ENCODE measurements at regions not wholly inside any gene's neighbourhood (a gene's known extent, or its start where the extent isn't known, plus 50 kb on each side); places are given as distances from the start of the nearest gene placed in this dataset.

DNA sequence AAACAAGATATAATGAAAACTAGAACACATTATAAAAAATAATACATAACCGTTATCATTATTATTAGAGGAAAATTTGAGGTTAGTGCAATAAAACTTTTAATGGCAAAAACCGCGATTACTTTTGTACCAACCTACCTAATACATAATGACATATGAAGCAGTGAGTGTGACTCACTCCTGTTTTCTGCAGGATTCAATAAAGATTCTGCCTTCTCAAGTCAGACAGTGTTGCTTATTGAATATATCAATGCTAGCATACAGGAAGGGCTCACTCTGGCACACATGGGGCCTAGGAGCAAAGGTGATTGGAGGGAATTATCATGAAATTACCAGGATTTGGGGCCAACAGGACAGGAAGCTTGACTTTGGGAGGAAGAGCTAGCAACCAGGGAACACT lies 230.8 kb upstream of the CEP162 start:
- no peak overlapping the region for H3K27ac Mint-ChIP-seq
- H3K36me3 Mint-ChIP-seq, result no peaks in the 10 kb centered on the region

DNA sequence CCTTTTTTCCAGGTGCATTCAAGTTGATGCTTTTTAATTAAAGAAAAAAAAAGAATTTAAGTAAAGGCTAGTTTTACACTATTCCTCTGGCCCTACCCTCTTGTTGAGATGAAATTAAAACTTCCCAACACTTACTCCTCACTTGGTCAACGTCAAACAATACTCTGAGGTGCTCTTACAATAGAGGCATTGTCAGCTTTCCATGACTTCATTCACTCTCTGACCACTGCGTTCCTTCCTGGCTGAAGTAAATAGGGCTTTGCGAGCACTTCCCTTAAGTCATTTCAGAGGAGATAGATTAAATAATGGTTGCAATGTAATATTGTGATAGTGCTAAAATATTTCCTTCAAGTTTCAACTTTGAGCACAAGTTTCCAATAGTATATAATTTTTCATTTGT lies 229.8 kb upstream of the CEP162 start:
- no peaks in the 10 kb centered on the region for H3K36me3 Mint-ChIP-seq
- no peaks in the 10 kb centered on the region for H3K9me3 Mint-ChIP-seq
- no peaks in the 10 kb centered on the region for H3K4me1 Mint-ChIP-seq
- no peak overlapping the region for H3K27ac Mint-ChIP-seq
- H3K4me3 Mint-ChIP-seq, result no peak overlapping the region
- TF ChIP-seq, protein P1, sequence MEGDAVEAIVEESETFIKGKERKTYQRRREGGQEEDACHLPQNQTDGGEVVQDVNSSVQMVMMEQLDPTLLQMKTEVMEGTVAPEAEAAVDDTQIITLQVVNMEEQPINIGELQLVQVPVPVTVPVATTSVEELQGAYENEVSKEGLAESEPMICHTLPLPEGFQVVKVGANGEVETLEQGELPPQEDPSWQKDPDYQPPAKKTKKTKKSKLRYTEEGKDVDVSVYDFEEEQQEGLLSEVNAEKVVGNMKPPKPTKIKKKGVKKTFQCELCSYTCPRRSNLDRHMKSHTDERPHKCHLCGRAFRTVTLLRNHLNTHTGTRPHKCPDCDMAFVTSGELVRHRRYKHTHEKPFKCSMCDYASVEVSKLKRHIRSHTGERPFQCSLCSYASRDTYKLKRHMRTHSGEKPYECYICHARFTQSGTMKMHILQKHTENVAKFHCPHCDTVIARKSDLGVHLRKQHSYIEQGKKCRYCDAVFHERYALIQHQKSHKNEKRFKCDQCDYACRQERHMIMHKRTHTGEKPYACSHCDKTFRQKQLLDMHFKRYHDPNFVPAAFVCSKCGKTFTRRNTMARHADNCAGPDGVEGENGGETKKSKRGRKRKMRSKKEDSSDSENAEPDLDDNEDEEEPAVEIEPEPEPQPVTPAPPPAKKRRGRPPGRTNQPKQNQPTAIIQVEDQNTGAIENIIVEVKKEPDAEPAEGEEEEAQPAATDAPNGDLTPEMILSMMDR (IDR thresholded peaks at IDR 0.05; ENCODE audit: unreplicated experiment), result no peak
- H3K27me3 Mint-ChIP-seq (ENCODE audit: low read depth), result peaks cover 12% of the 10 kb centered on the region
- no peak for DNase-seq (ENCODE audit: low spot score in 2 of 2, unreplicated experiment in 2 of 2)

More for the DNA sequence above, 230.8 kb upstream of the CEP162 start:
- no peak overlapping the region for H3K4me3 Mint-ChIP-seq
- H3K9me3 Mint-ChIP-seq, result no peaks in the 10 kb centered on the region
- H3K4me1 Mint-ChIP-seq, result peaks cover 2% of the 10 kb centered on the region
- peaks cover 11% of the 10 kb centered on the region for H3K27me3 Mint-ChIP-seq (ENCODE audit: low read depth)
- TF ChIP-seq, protein P1 (IDR thresholded peaks at IDR 0.05; ENCODE audit: unreplicated experiment), result no peak
- DNase-seq (ENCODE audit: low spot score in 2 of 2, unreplicated experiment in 2 of 2), result no peak

DNA sequence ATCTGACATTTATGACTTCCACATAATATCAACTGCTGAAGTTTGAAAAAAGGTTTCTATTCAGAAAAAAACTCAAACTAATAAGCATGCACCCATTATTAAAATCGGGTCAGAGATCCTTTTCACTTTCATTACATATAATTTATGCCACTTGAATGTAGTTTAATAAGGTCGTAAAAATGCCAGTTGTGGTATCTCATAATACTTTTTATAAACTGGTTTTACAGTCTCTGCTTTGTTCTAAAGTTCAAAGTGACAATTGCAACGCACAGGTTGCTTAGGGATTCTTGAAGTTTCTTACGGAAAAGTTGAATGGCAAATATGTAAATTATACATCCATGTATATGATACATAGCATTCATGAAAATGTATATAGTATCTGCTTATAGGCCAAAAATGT lies 229.4 kb upstream of the CEP162 start:
- TF ChIP-seq, protein P1 (IDR thresholded peaks at IDR 0.05; ENCODE audit: unreplicated experiment), result no peak
- H3K4me3 Mint-ChIP-seq, result no peak overlapping the region
- H3K27ac Mint-ChIP-seq, result no peak overlapping the region
- DNase-seq (ENCODE audit: low spot score in 2 of 2, unreplicated experiment in 2 of 2), result no peak
- H3K27me3 Mint-ChIP-seq (ENCODE audit: low read depth), result peaks cover 13% of the 10 kb centered on the region
- no peaks in the 10 kb centered on the region for H3K9me3 Mint-ChIP-seq
- H3K36me3 Mint-ChIP-seq, result no peaks in the 10 kb centered on the region
- H3K4me1 Mint-ChIP-seq, result no peaks in the 10 kb centered on the region

DNA sequence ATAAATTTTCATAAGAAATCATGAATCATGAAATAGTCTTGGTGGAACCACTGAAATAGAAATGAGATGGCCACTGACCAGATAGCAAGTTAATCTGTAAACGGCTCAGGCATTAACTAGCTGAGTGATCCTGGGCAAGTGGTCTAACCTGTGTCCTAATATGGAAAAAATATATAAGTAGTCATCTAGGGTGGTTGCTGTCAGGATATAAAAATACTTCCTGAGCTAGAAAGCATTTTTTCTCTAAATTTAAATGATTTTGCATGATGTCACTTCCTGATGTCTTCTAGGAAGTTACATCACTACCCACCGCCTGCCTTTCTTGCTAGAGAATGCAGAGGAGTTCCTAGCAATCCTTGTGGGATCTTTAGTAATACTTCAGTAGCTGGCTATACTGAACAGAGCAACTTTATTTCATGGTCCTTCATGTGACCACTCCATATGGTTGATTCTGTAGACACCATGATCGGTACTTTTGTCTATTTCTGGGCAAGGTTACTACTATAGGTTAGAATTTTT lies 228.1 kb upstream of the CEP162 start:
- Mint-ChIP-seq H3K4me1 (no peaks in the 10 kb centered on the region), H3K27me3 (ENCODE audit: low read depth) (peaks cover 12% of the 10 kb centered on the region), H3K4me3 (no peak overlapping the region), H3K9me3 (no peaks in the 10 kb centered on the region), H3K27ac (no peak overlapping the region), H3K36me3 (no peaks in the 10 kb centered on the region)
- TF ChIP-seq, protein P1 (IDR thresholded peaks at IDR 0.05; ENCODE audit: unreplicated experiment), result no peak
- no peak for DNase-seq (ENCODE audit: low spot score in 2 of 2, unreplicated experiment in 2 of 2)

DNA sequence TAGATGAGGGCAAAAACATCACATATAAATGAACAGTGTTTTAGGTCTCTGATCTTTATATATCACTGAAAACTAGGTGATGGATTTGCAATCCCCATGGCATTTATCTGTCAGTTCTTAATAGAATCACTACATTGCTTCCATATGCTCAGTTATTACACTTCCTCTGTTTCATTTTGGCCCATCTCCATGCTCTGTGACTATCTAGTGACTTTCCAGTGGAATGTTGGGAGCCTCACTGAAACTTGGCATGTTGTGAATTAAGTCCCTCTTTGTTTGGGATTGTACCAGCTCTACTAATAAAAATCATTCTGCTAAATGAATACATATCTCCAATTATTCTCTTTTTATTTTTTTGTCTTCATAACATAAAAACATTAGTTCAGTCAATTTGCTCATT lies 226.1 kb upstream of the CEP162 start:
- no peak overlapping the region for H3K27ac Mint-ChIP-seq
- DNase-seq (ENCODE audit: low spot score in 2 of 2, unreplicated experiment in 2 of 2), result no peak
- peaks cover 5% of the 10 kb centered on the region for H3K4me1 Mint-ChIP-seq
- H3K4me3 Mint-ChIP-seq, result no peak overlapping the region
- no peaks in the 10 kb centered on the region for H3K9me3 Mint-ChIP-seq
- TF ChIP-seq, protein P1 (IDR thresholded peaks at IDR 0.05; ENCODE audit: unreplicated experiment), result no peak
- no peaks in the 10 kb centered on the region for H3K36me3 Mint-ChIP-seq
- peaks cover 7% of the 10 kb centered on the region for H3K27me3 Mint-ChIP-seq (ENCODE audit: low read depth)

DNA sequence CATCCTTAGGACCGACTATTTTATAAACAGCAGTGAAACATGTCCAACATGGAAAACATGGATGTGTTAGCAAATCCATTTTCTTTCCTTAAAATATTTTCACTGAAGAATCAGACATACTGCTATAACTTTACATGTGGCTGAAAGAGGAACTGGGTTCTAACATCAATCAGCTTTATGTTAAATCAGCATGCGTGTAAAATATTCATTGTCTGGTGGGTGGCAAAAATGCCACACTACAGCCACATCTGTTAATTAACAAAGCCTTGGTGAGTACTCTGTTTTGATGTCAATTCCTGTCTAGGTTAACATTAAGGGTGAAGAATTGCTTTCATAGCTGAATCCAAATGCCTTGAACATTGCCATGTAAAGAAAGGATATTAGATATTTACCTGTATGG lies 222.6 kb upstream of the CEP162 start:
- Mint-ChIP-seq H3K27me3 (ENCODE audit: low read depth) (peaks cover 7% of the 10 kb centered on the region), H3K4me3 (no peak overlapping the region), H3K9me3 (no peaks in the 10 kb centered on the region), H3K36me3 (no peaks in the 10 kb centered on the region), H3K4me1 (peaks cover 8% of the 10 kb centered on the region), H3K27ac (no peak overlapping the region)
- DNase-seq (ENCODE audit: low spot score in 2 of 2, unreplicated experiment in 2 of 2), result no peak
- TF ChIP-seq, protein P1 (IDR thresholded peaks at IDR 0.05; ENCODE audit: unreplicated experiment), result no peak

All from mesothelial cell of epicardium (in vitro differentiated cells).